ENCODE measurements at regions not wholly inside any gene's neighbourhood (a gene's known extent, or its start where the extent isn't known, plus 50 kb on each side); places are given as distances from the start of the nearest gene placed in this dataset.
A peak's percentile ranks its signal among the peaks of the same experiment; 100 is the strongest.

GRCh38 chr15:81939604-81940440 lies 106.0 kb downstream of the MEX3B start (continued):
- TF ChIP-seq PKNOX1 (IDR thresholded peaks at IDR 0.05) (0 out of 2 replicates have a peak, but pooled peaks have one; percentile 27), NFE2 (IDR thresholded peaks at IDR 0.05; ENCODE audit: low read depth) (peak; percentile 20; the same call in 1 of the 2 replicates), TRIM28 (IDR thresholded peaks at IDR 0.05) (peak; percentile 85), ZEB2 (IDR thresholded peaks at IDR 0.05) (0 out of 2 replicates have a peak, but pooled peaks have one; percentile 19), JUNB (CRISPR knock-in tag; conservative IDR thresholded peaks at IDR 0.05) (no peak), BHLHE40 (IDR thresholded peaks at IDR 0.05; ENCODE audit: low read length) (0 out of 2 replicates have a peak, but pooled peaks have one; percentile 12), KDM2B (CRISPR knock-in tag; IDR thresholded peaks at IDR 0.05) (no peak), JUND (IDR thresholded peaks at IDR 0.05; ENCODE audit: borderline replicate concordance, low read depth, low read length) (peak; percentile 54; the same call in 1 of the 2 replicates), JUND (tag; IDR thresholded peaks at IDR 0.05; ENCODE audit: borderline replicate concordance, low read depth, low read length) (peak; percentile 72; the same call in 2 of the 3 replicates), TRIM24 (IDR thresholded peaks at IDR 0.05) (peak; percentile 67 to 72; a peak in 3 of 4 replicates)
- TF ChIP-seq, protein P1, sequence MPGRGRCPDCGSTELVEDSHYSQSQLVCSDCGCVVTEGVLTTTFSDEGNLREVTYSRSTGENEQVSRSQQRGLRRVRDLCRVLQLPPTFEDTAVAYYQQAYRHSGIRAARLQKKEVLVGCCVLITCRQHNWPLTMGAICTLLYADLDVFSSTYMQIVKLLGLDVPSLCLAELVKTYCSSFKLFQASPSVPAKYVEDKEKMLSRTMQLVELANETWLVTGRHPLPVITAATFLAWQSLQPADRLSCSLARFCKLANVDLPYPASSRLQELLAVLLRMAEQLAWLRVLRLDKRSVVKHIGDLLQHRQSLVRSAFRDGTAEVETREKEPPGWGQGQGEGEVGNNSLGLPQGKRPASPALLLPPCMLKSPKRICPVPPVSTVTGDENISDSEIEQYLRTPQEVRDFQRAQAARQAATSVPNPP (IDR thresholded peaks at IDR 0.05; ENCODE audit: borderline replicate concordance, insufficient read depth, insufficient read length): no peak
- TF ChIP-seq, protein P2, sequence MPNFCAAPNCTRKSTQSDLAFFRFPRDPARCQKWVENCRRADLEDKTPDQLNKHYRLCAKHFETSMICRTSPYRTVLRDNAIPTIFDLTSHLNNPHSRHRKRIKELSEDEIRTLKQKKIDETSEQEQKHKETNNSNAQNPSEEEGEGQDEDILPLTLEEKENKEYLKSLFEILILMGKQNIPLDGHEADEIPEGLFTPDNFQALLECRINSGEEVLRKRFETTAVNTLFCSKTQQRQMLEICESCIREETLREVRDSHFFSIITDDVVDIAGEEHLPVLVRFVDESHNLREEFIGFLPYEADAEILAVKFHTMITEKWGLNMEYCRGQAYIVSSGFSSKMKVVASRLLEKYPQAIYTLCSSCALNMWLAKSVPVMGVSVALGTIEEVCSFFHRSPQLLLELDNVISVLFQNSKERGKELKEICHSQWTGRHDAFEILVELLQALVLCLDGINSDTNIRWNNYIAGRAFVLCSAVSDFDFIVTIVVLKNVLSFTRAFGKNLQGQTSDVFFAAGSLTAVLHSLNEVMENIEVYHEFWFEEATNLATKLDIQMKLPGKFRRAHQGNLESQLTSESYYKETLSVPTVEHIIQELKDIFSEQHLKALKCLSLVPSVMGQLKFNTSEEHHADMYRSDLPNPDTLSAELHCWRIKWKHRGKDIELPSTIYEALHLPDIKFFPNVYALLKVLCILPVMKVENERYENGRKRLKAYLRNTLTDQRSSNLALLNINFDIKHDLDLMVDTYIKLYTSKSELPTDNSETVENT (CRISPR knock-in tag; IDR thresholded peaks at IDR 0.05): no peak
